Stimulated activated naive B cell treated with anti-CD40 and anti-IgM and Interleukin-4, amounts not matched to agents 10 μg/mL and 1 μg/mL and 100 μg/mL, for 72 hours (primary cell): ENCODE measurements at regions not wholly inside any gene's neighbourhood (a gene's known extent, or its start where the extent isn't known, plus 50 kb on each side); places are given as distances from the start of the nearest gene placed in this dataset.

Experiments
- ATAC-seq, 2 donors: fragments of 150-1000 bp; cut with Tn5 transposase; replicated peaks; 2 replicates each; pipeline ENCODE4 v1.10.0; 2021; ENCODE audit warnings: moderate library complexity in 1 of 2
- DNase-seq: peaks from one replicate; pipeline ENCODE4 v3.0.0; 2021
- H3K27ac Mint-ChIP-seq: one replicate; pipeline ENCODE4 v1.8.0; 2022; ENCODE audit warnings: mild to moderate bottlenecking, mixed read lengths
- H3K27me3 Mint-ChIP-seq, 2 donors: one replicate each; pipeline ENCODE4 v1.8.0; 2022; ENCODE audit warnings: mixed read lengths in 2 of 2
- H3K36me3 Mint-ChIP-seq, 2 donors: one replicate each; pipeline ENCODE4 v1.8.0; 2022; ENCODE audit warnings: mixed read lengths in 2 of 2, mild to moderate bottlenecking in 1 of 2
- H3K4me1 Mint-ChIP-seq, 2 donors: one replicate each; pipeline ENCODE4 v1.8.0; 2022; ENCODE audit warnings: mixed read lengths in 2 of 2, mild to moderate bottlenecking in 1 of 2
- H3K4me3 Mint-ChIP-seq, 2 donors: one replicate each; pipeline ENCODE4 v1.8.0; 2022; ENCODE audit warnings: mild to moderate bottlenecking in 2 of 2, mixed read lengths in 2 of 2, moderate library complexity in 1 of 2
- H3K9me3 Mint-ChIP-seq, 2 donors: one replicate each; pipeline ENCODE4 v1.8.0; 2022; ENCODE audit warnings: mixed read lengths in 2 of 2, mild to moderate bottlenecking in 1 of 2

GRCh38 chr4:107253090-107253489, 217.0 kb upstream of the DKK2 start:
- Mint-ChIP-seq H3K36me3 (no peaks in the 10 kb centered on the region), H3K4me1 (no peaks in the 10 kb centered on the region), H3K4me3 (no peak overlapping the region), H3K27ac (no peak overlapping the region), H3K9me3 (peaks cover 0 to 2% of the 10 kb centered on the region in 2 donors), H3K27me3 (no peaks in the 10 kb centered on the region)
- ATAC-seq (no peak), DNase-seq (no peak)

DNA sequence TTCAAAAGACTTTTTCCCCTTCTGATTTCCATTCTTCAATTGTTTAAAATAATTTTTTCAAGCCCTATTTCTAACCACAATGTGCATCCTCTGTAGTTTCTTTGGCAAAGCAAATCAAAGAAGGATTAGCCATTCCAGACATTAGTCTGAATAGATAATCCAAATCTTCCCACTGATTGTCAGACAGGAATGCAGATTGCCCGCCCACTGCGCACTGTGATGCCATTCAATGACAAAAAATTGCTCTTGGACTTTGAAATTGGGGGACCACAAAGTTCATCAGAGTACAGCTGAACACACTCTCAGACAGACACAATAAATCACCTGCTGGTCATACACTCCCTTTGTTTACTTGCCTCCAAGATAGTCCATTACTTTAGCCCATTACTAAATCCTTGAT, 216.5 kb upstream of the DKK2 start:
- ATAC-seq (no peak), DNase-seq (no peak)
- no peaks in the 10 kb centered on the region for H3K36me3 Mint-ChIP-seq
- peaks cover 0 to 2% of the 10 kb centered on the region in 2 donors for H3K9me3 Mint-ChIP-seq
- no peak overlapping the region for H3K4me3 Mint-ChIP-seq
- H3K27ac Mint-ChIP-seq: no peak overlapping the region
- H3K27me3 Mint-ChIP-seq: no peaks in the 10 kb centered on the region
- no peaks in the 10 kb centered on the region for H3K4me1 Mint-ChIP-seq

GRCh38 chr4:107248571-107248970, 212.5 kb upstream of the DKK2 start:
- H3K27ac Mint-ChIP-seq: no peak overlapping the region
- no peaks in the 10 kb centered on the region for H3K36me3 Mint-ChIP-seq
- no peaks in the 10 kb centered on the region for H3K27me3 Mint-ChIP-seq
- DNase-seq (no peak), ATAC-seq (no peak)
- no peaks in the 10 kb centered on the region for H3K4me1 Mint-ChIP-seq
- H3K9me3 Mint-ChIP-seq: peaks cover 0 to 2% of the 10 kb centered on the region in 2 donors
- H3K4me3 Mint-ChIP-seq: no peak overlapping the region

- Mint-ChIP-seq H3K9me3 (peaks cover 0 to 2% of the 10 kb centered on the region in 2 donors), H3K4me3 (no peak overlapping the region), H3K36me3 (no peaks in the 10 kb centered on the region), H3K27ac (no peak overlapping the region), H3K27me3 (no peaks in the 10 kb centered on the region), H3K4me1 (no peaks in the 10 kb centered on the region)
- DNase-seq (no peak), ATAC-seq (no peak)
Measured at GRCh38 chr4:107247738-107248137, 211.6 kb upstream of the DKK2 start.

- DNase-seq (no peak), ATAC-seq (no peak)
- no peaks in the 10 kb centered on the region for H3K27me3 Mint-ChIP-seq
- H3K9me3 Mint-ChIP-seq: peaks cover 0 to 2% of the 10 kb centered on the region in 2 donors
- no peaks in the 10 kb centered on the region for H3K4me1 Mint-ChIP-seq
- no peak overlapping the region for H3K27ac Mint-ChIP-seq
- H3K36me3 Mint-ChIP-seq: no peaks in the 10 kb centered on the region
- no peak overlapping the region for H3K4me3 Mint-ChIP-seq
Measured at GRCh38 chr4:107246761-107247160, 210.6 kb upstream of the DKK2 start.

DNA sequence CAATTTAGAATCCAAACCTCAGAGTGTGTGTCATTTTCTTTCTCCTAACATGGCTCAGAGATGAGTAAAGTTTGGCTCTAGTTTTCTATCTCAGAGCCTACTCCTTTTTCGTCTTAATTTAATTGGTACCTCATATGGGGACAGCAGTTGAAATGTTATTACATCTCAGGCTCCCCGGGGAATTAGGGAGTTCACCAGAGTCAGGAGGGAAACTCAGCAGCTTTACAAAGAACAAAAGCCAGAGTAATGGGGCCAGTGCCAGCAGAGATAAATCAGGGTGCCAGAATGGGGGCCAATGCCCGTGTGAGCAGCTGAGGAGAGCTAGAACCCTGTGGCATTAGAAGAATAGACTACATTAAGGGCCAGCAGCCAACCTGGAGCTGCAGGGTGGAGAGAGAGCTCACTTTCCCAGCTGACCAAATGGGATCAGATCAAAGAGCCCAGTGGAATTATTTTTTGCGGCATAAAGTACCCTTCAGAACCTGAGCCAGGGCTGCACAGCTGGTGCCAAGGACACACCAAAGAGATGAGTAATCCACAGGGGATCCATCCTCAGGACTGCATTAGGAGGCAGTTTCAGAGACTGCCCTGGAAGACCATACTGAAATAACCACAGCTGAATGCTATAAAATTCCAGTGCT, 207.1 kb upstream of the DKK2 start:
- Mint-ChIP-seq H3K27me3 (no peaks in the 10 kb centered on the region), H3K9me3 (no peaks in the 10 kb centered on the region), H3K4me1 (no peaks in the 10 kb centered on the region), H3K27ac (no peak overlapping the region), H3K36me3 (no peaks in the 10 kb centered on the region), H3K4me3 (no peak overlapping the region)
- ATAC-seq (no peak), DNase-seq (no peak)

DNA sequence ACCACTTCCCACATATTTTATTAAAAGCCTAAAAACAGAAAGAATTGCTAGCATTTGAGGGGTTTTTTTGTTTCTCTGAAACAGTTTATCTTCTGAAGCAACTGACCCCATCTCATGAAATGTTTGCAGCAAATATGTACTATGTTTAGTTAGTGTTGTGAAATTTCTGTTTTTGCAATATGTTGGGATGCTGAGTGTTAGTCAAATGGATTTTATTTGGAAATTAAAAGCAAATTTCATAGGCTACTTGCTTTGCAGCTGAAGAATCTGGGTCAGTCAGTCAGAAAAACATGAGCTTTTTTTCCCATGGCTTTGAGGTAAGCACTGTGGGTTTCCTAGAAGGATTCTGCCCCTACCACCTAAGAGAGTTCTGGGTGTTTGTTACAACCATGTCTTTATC, 184.9 kb upstream of the DKK2 start:
- no peaks in the 10 kb centered on the region for H3K4me1 Mint-ChIP-seq
- ATAC-seq: no peak
- DNase-seq: no peak
- no peaks in the 10 kb centered on the region for H3K36me3 Mint-ChIP-seq
- H3K27ac Mint-ChIP-seq: no peak overlapping the region
- no peaks in the 10 kb centered on the region for H3K27me3 Mint-ChIP-seq
- no peaks in the 10 kb centered on the region for H3K9me3 Mint-ChIP-seq
- no peak overlapping the region for H3K4me3 Mint-ChIP-seq

DNA sequence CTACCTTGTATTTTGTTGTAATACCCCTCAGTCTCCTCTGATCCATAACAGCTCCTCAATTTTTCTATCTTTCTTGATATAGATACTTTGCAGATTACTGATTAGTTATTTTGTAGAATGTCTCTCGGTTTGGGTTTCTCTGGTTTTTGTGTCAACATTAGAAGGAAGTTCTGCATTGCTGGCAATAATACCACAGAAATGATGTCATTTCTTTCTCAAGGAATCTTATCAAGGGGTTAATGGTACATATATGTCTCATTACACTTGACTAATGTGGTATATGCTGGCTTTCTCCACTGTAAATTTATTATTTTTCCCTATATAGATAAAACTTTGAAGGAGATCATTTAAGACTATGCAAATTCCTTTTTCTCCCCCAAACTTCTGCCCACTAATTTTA, 183.6 kb upstream of the DKK2 start:
- H3K27ac Mint-ChIP-seq: no peak overlapping the region
- ATAC-seq (no peak), DNase-seq (no peak)
- no peaks in the 10 kb centered on the region for H3K4me1 Mint-ChIP-seq
- no peaks in the 10 kb centered on the region for H3K9me3 Mint-ChIP-seq
- no peaks in the 10 kb centered on the region for H3K27me3 Mint-ChIP-seq
- H3K36me3 Mint-ChIP-seq: no peaks in the 10 kb centered on the region
- H3K4me3 Mint-ChIP-seq: no peak overlapping the region

DNA sequence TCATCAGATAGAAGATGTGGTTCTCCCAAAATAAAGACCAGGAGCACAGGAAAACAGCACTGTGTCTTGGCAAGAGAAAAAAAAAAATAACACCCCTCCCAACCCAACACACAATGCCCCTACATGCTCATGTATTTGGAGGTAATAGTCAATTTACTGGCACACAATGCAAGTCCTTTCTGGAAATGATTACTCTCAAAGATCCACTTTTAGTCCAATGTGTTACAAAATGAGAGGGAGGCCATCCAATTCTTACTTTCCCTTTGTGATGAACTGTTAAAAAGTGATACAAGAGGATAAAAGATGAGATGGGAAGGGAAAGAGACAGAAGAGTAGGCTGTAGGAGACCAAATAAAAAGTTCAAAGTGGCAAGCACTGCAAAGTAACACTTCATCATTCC, 180.3 kb upstream of the DKK2 start:
- no peaks in the 10 kb centered on the region for H3K27me3 Mint-ChIP-seq
- ATAC-seq: no peak

DNA sequence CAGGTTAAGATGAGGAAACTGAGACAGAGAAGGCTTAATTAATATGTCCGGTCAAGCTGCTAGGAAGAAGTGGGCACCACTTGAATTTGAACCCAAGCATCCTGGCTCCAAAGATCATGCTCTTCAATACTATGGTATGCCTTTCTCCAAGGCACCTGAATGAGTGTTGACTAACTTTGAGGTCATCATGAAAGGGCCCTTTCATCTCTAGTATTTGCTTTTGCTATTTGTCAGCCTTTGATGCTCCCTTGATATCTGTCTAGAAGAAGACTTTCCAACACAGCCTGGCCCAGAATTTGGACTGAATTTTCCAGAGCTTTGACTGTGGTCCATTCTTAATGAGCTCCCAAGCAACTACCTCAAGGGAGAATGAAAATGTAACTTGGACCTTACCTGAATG, 179.1 kb upstream of the DKK2 start:
- no peak for DNase-seq
- Mint-ChIP-seq H3K4me1 (no peaks in the 10 kb centered on the region), H3K27me3 (no peaks in the 10 kb centered on the region), H3K36me3 (no peaks in the 10 kb centered on the region), H3K27ac (no peak overlapping the region), H3K9me3 (no peaks in the 10 kb centered on the region), H3K4me3 (no peak overlapping the region)
- no peak for ATAC-seq

More for the DNA sequence above, 180.3 kb upstream of the DKK2 start:
- no peaks in the 10 kb centered on the region for H3K4me1 Mint-ChIP-seq
- no peaks in the 10 kb centered on the region for H3K9me3 Mint-ChIP-seq
- H3K27ac Mint-ChIP-seq: no peak overlapping the region
- H3K36me3 Mint-ChIP-seq: no peaks in the 10 kb centered on the region
- H3K4me3 Mint-ChIP-seq: no peak overlapping the region
- DNase-seq: no peak

- Mint-ChIP-seq H3K9me3 (no peaks in the 10 kb centered on the region), H3K36me3 (no peaks in the 10 kb centered on the region), H3K27ac (no peak overlapping the region), H3K4me1 (no peaks in the 10 kb centered on the region), H3K4me3 (no peak overlapping the region), H3K27me3 (no peaks in the 10 kb centered on the region)
- DNase-seq: no peak
- ATAC-seq: no peak
Measured at GRCh38 chr4:107213880-107214279, 177.8 kb upstream of the DKK2 start.

GRCh38 chr4:107213410-107213809, 177.3 kb upstream of the DKK2 start:
- Mint-ChIP-seq H3K27me3 (no peaks in the 10 kb centered on the region), H3K4me3 (no peak overlapping the region), H3K27ac (no peak overlapping the region), H3K9me3 (no peaks in the 10 kb centered on the region), H3K4me1 (no peaks in the 10 kb centered on the region), H3K36me3 (no peaks in the 10 kb centered on the region)
- ATAC-seq (no peak), DNase-seq (no peak)

DNA sequence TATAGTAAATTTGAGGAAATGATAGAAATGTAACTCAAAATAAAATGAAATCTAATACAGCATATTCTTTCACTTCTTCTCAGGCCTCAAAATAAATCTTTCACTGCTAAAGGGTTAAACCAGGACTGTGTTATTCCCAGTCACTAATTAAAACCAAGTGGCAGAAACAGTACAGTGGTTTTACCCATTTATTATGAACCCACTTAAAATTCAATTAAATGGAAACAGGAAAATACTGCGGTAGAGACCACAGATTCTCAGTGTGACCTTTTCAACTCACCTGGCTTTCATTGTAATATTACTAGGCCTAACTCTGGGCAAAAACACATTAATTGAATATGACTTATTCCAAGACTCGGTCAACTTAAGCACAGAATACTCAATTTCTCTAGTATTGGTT, 176.5 kb upstream of the DKK2 start:
- H3K4me3 Mint-ChIP-seq: no peak overlapping the region
- no peak for DNase-seq
- H3K4me1 Mint-ChIP-seq: no peaks in the 10 kb centered on the region
- no peaks in the 10 kb centered on the region for H3K36me3 Mint-ChIP-seq
- ATAC-seq: no peak
- H3K27ac Mint-ChIP-seq: no peak overlapping the region
- no peaks in the 10 kb centered on the region for H3K27me3 Mint-ChIP-seq
- no peaks in the 10 kb centered on the region for H3K9me3 Mint-ChIP-seq

DNA sequence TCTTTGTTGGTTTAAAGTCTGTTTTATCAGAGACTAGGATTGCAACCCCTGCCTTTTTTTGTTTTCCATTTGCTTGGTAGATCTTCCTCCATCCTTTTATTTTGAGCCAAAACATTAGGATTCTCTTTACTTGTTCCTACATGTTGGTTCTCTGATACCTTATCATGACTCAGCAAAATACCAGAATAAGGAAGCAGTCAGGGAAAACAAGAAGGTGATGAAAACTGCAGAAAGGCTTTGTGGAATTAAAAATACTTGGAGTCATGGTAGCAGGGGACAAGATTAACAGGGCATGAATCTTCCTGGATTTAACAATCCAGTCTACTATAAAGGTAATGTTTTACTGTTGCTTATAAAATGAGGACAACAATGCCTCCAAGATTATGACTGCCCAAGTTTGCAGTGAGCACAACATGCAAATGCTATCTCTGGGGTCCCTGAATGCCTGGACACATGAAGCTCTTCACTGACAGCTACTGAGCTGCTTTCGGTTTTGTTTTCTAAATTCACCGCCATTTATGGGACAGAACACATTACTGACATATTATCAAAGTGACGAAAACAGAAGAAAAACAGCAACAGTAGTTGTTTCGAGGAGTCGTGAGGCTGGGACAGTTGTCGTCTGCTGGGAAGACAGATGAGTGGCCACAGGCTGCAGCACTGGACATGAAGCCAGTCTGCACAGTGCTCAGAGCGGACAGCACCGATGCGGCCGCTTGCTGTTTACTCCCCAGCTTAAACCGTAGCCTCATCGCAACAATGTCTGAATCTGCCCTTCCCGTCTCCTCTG, 174.5 kb upstream of the DKK2 start:
- Mint-ChIP-seq H3K27me3 (no peaks in the 10 kb centered on the region), H3K27ac (no peak overlapping the region), H3K36me3 (no peaks in the 10 kb centered on the region), H3K4me1 (no peaks in the 10 kb centered on the region), H3K9me3 (peaks cover 0 to 2% of the 10 kb centered on the region in 2 donors), H3K4me3 (no peak overlapping the region)
- no peak for ATAC-seq
- no peak for DNase-seq

DNA sequence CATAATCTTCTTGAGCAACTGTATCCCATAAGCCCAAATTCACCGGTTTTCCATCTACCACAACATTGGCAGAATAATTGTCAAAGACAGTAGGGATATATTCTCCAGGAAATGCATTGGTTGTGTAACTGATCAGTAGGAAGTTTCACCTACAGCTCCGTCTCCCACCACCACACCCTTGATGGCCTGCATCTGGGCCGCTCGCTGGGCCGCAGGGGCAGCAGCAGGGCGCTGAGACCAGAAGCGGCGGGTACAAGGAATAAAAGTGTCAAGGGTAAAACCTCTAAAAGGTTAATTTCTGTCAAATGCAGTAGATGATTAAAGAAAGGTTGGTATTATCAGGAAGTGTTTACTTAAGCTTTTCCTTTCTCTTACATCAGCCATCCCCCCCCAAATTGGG, 167.6 kb upstream of the DKK2 start:
- peaks cover 4 to 6% of the 10 kb centered on the region in 2 donors for H3K9me3 Mint-ChIP-seq

More for the DNA sequence above, 167.6 kb upstream of the DKK2 start:
- Mint-ChIP-seq H3K4me1 (no peaks in the 10 kb centered on the region), H3K4me3 (no peak overlapping the region), H3K27me3 (no peaks in the 10 kb centered on the region), H3K36me3 (no peaks in the 10 kb centered on the region), H3K27ac (no peak overlapping the region)
- no peak for DNase-seq
- ATAC-seq: no peak
